K562 (cell line): ENCODE measurements at regions not wholly inside any gene's neighbourhood (a gene's known extent, or its start where the extent isn't known, plus 50 kb on each side); places are given as distances from the start of the nearest gene placed in this dataset.

Experiments
- ATAC-seq: fragments of 200-7000 bp; cut with Tn5 transposase; 3 replicates; pipeline ENCODE4 v1.9.1; 2020; ENCODE audit warnings: moderate library complexity
- BruUV-seq: library from RNA; stranded (reverse); fragments of 400-500 nt; replicated peaks from 2 replicates; lab custom pipeline; 2021; lab: Mats Ljungman, UMichigan
- CTCF ChIA-PET: fragments of 300-600 bp; formaldehyde crosslinking; extraction: SDS; loops from one replicate; lab custom pipeline; 2021; ENCODE audit warnings: low intra/inter-chr PET ratio; lab: Yijun Ruan, JAX
- POLR2A ChIA-PET: fragments of 300-600, 350-650 bp; sonication (Branson Sonifier 250); formaldehyde crosslinking; extraction: SDS; loops from one replicate; lab custom pipeline; 2021; ENCODE audit warnings: antibody characterized with exemption, inconsistent platforms; lab: Yijun Ruan, JAX
- DNase-seq, 4 experiments: peaks; one replicate each; pipeline versions ENCODE4 v3.0.0 to v3.0.0-alpha.2; 2011 to 2018; ENCODE audit warnings: low spot score in 3 of 4, mixed read lengths in 3 of 4; ENCODE audit errors: extremely low read depth in 1 of 4
- FAIRE-seq: peaks from 2 replicates; lab custom pipeline; 2011; peaks lifted over from hg19 to GRCh38; lab: Jason Lieb, UNC
- H2AFZ ChIP-seq: 2 replicates; pipeline ENCODE4 v1.6.0; 2011; ENCODE audit warnings: low read depth, low read length, control low read depth, inconsistent platforms
- H3K27ac ChIP-seq: fragments of 200-600 bp; 3 replicates; pipeline ENCODE4 v1.8.0; 2011; ENCODE audit warnings: low read depth, mild to moderate bottlenecking, control low read depth, inconsistent platforms, low read length, moderate library complexity, mixed read lengths; ENCODE audit errors: extremely low read depth
- H3K27me3 ChIP-seq, 2 experiments: fragments of 300-600 bp in 1 of 2; 2 replicates in 1 of 2; 3 replicates in 1 of 2; pipeline versions ENCODE4 v1.6.0 to v1.8.0; 2011; ENCODE audit warnings: inconsistent platforms in 2 of 2, low read length in 2 of 2, mild to moderate bottlenecking in 1 of 2, mixed read lengths in 1 of 2, moderate library complexity in 1 of 2; ENCODE audit not compliant: control insufficient read depth in 2 of 2, insufficient read depth in 2 of 2
- H3K36me3 ChIP-seq: fragments of 300-600 bp; 3 replicates; pipeline ENCODE4 v1.8.0; 2011; ENCODE audit warnings: mild to moderate bottlenecking, low read length, inconsistent platforms; ENCODE audit not compliant: control insufficient read depth, insufficient read depth
- H3K4me1 ChIP-seq, 2 experiments: fragments of 200-600 bp in 1 of 2; replicated peaks in 1 of 2; 2 replicates in 1 of 2; 3 replicates in 1 of 2; pipeline versions ENCODE4 v1.5.1 to v1.8.0; 2011; ENCODE audit warnings: inconsistent platforms in 2 of 2, low read length in 2 of 2, mild to moderate bottlenecking in 1 of 2, mixed read lengths in 1 of 2, moderate library complexity in 1 of 2; ENCODE audit not compliant: control insufficient read depth in 2 of 2, insufficient read depth in 2 of 2
- H3K4me2 ChIP-seq: 2 replicates; pipeline ENCODE4 v1.6.1; 2011; ENCODE audit warnings: low read length, control low read depth, inconsistent platforms, mixed read lengths; ENCODE audit not compliant: insufficient read depth
- H3K4me3 ChIP-seq: fragments of 200-600 bp; sonication (generic), shearing (Covaris generic); 2 replicates; pipeline ENCODE4 v1.5.1; 2016; ENCODE audit warnings: control low read depth, inconsistent platforms
- H3K79me2 ChIP-seq: fragments of 200-600 bp; 3 replicates; pipeline ENCODE4 v1.8.0; 2011; ENCODE audit warnings: low read length, inconsistent platforms; ENCODE audit not compliant: control insufficient read depth, insufficient read depth
- H3K9ac ChIP-seq, 2 experiments: 2 replicates each; pipeline versions ENCODE4 v1.6.0 to v1.6.1; 2011; ENCODE audit warnings: low read depth in 2 of 2, low read length in 2 of 2, control low read depth in 1 of 2, inconsistent platforms in 1 of 2, mild to moderate bottlenecking in 1 of 2, mixed read lengths in 1 of 2; ENCODE audit not compliant: insufficient read depth in 1 of 2
- H3K9me1 ChIP-seq: one replicate; pipeline ENCODE4 v1.6.0; 2011; ENCODE audit warnings: inconsistent platforms, mild to moderate bottlenecking, low read length, moderate library complexity; ENCODE audit not compliant: control insufficient read depth, insufficient read depth
- H3K9me3 ChIP-seq: replicated peaks from 2 replicates; pipeline ENCODE4 v1.5.1; 2011; ENCODE audit warnings: low read depth, low read length, inconsistent platforms; ENCODE audit not compliant: control insufficient read depth, insufficient read depth
- H4K20me1 ChIP-seq: replicated peaks from 2 replicates; pipeline ENCODE4 v1.6.1; 2011; ENCODE audit warnings: low read length, inconsistent platforms, mixed read lengths; ENCODE audit not compliant: control insufficient read depth, insufficient read depth
- ARNT ChIP-seq, 2 experiments: fragments of 450-650 bp; IDR thresholded peaks; 2 replicates each; pipeline ENCODE4 v1.6.1; 2016; ENCODE audit warnings: mild to moderate bottlenecking in 1 of 2
- ASH1L ChIP-seq: fragments of 450-650 bp; IDR thresholded peaks from 2 replicates; pipeline ENCODE4 v1.6.1; 2018; ENCODE audit warnings: borderline replicate concordance, mild to moderate bottlenecking, low read depth; ENCODE audit not compliant: partially characterized antibody
- ATF4 ChIP-seq: fragments of 450-650 bp; formaldehyde crosslinking; IDR thresholded peaks from 2 replicates; pipeline ENCODE4 v1.4.0; 2022; ENCODE audit warnings: mild to moderate bottlenecking, moderate library complexity
- BRD9 ChIP-seq: fragments of 450-650 bp; IDR thresholded peaks from 2 replicates; pipeline ENCODE4 v1.6.1; 2018; ENCODE audit warnings: low read depth; ENCODE audit not compliant: partially characterized antibody
- FOXK2 ChIP-seq, 2 experiments: fragments of 450-650 bp; IDR thresholded peaks in 1 of 2; conservative IDR thresholded peaks in 1 of 2; 2 replicates each; pipeline ENCODE4 v1.6.1; 2016; ENCODE audit warnings: low read depth in 2 of 2, mild to moderate bottlenecking in 1 of 2
- FOXP4 ChIP-seq: sonication (generic); formaldehyde crosslinking; IDR thresholded peaks from 2 replicates; pipeline ENCODE4 v1.8.0; 2022; ENCODE audit warnings: mild to moderate bottlenecking, missing genetic modification reagents, borderline replicate concordance
- HMGN3 ChIP-seq: IDR thresholded peaks from 2 replicates; pipeline ENCODE4 v1.6.1; 2011; ENCODE audit warnings: borderline replicate concordance, low read depth, mild to moderate bottlenecking, mixed read lengths, low read length; ENCODE audit not compliant: insufficient read length; ENCODE audit errors: extremely low read depth
- L3MBTL2 ChIP-seq: fragments of 450-650 bp; IDR thresholded peaks from 2 replicates; pipeline ENCODE4 v1.6.1; 2016; ENCODE audit warnings: mild to moderate bottlenecking, moderate library complexity
- NCOA1 ChIP-seq: fragments of 450-650 bp; IDR thresholded peaks from 2 replicates; pipeline ENCODE4 v1.6.1; 2016; ENCODE audit warnings: low read depth
- PRPF4 ChIP-seq: fragments of 200-400 bp; formaldehyde crosslinking; IDR thresholded peaks from one replicate; pipeline ENCODE4 v1.6.1; 2017; ENCODE audit warnings: low read length, low read depth, mild to moderate bottlenecking; ENCODE audit not compliant: insufficient read depth, poor library complexity, severe bottlenecking
- RBM39 ChIP-seq: fragments of 200-400 bp; formaldehyde crosslinking; optimal IDR thresholded peaks from 2 replicates; pipeline ENCODE3; 2018; ENCODE audit warnings: low read depth, low read length
- RNF2 ChIP-seq: sonication (generic); IDR thresholded peaks from 2 replicates; pipeline ENCODE4 v1.6.1; 2016
- SLC30A9 ChIP-seq: fragments of 250-450 bp; sonication (Bioruptor Pico); IDR thresholded peaks from 2 replicates; pipeline ENCODE4 v1.8.0; 2022; ENCODE audit warnings: mild to moderate bottlenecking, moderate library complexity
- SRSF3 ChIP-seq: fragments of 200-400 bp; formaldehyde crosslinking; IDR thresholded peaks from 2 replicates; pipeline ENCODE4 v1.6.1; 2016; ENCODE audit warnings: mild to moderate bottlenecking, low read length, moderate library complexity; ENCODE audit not compliant: insufficient read depth
- ZBTB49 ChIP-seq: sonication (generic); formaldehyde crosslinking; IDR thresholded peaks from 2 replicates; pipeline ENCODE4 v1.8.0; 2022; ENCODE audit warnings: missing genetic modification reagents, mild to moderate bottlenecking, borderline replicate concordance
- ZEB2 ChIP-seq: fragments of 450-650 bp; IDR thresholded peaks from 2 replicates; pipeline ENCODE4 v1.6.1; 2016
- ZKSCAN8 ChIP-seq: fragments of 200-800 bp; sonication (Bioruptor generic); IDR thresholded peaks from 2 replicates; pipeline ENCODE4 v1.6.1; 2016; ENCODE audit warnings: missing genetic modification characterization, missing compliant biosample characterization
- ZNF133 ChIP-seq: fragments of 250-450 bp; sonication (Bioruptor Pico); IDR thresholded peaks from 2 replicates; pipeline ENCODE4 v1.4.0; 2020; ENCODE audit warnings: mild to moderate bottlenecking
- ZNF699 ChIP-seq: fragments of 250-450 bp; sonication (Bioruptor Pico); IDR thresholded peaks from 2 replicates; pipeline ENCODE4 v1.8.0; 2021; ENCODE audit warnings: mild to moderate bottlenecking, moderate library complexity; ENCODE audit not compliant: insufficient replicate concordance
- WGBS: fragments of 100-300 bp; shearing (Covaris generic); methylation state at CpG from one replicate; pipeline ENCODE4 v1.1.6; 2016; ENCODE audit warnings: low coverage, mixed read lengths; ENCODE audit not compliant: insufficient coverage; ENCODE audit errors: missing lambda C conversion rate; 5-methylcytosine and 5-hydroxymethylcytosine counted together
- in situ Hi-C: fragments of 300-500 bp; cut with MboI; formaldehyde crosslinking; loops from 4 replicates; pipeline ENCODE4 v1.15.0; 2018; ENCODE audit warnings: inconsistent platforms, mixed read lengths
- intact Hi-C: fragments of 100-400 bp; cut with micrococcal nuclease; formaldehyde crosslinking; loops from 2 replicates; pipeline ENCODE4 v1.14.2; 2022

GRCh38 chr1:29557066-29557465 is 320.7 kb downstream of the PTPRU start (continued):
- TF ChIP-seq FOXP4 (CRISPR knock-in tag) (no peak), FOXK2 (conservative IDR thresholded peaks at IDR 0.05 in 1 of 2, IDR thresholded peaks at IDR 0.05 in 1 of 2; ENCODE audit: low read depth in 2 of 2) (no peak), ASH1L (no peak), RNF2 (no peak)

GRCh38 chr1:29556657-29557056 is 320.3 kb downstream of the PTPRU start:
- intact Hi-C loops (no loop called here), in situ Hi-C loops (no loop called here)
- no peaks in the 10 kb centered on the region for H4K20me1 ChIP-seq
- no peak overlapping the region for H3K27ac ChIP-seq
- H3K79me2 ChIP-seq = no peaks in the 10 kb centered on the region
- H3K27me3 ChIP-seq = no peaks in the 10 kb centered on the region; a peak in 1 of 5 replicates
- ATAC-seq (no peak), DNase-seq (no peak), FAIRE-seq (no peak)
- 5% methylated on average over 4 of the region's 4 CpGs for WGBS
- no peaks in the 10 kb centered on the region for H3K9me1 ChIP-seq
- POLR2A ChIA-PET = no interaction called here
- no peaks in the 10 kb centered on the region; the same call in 1 of the 2 replicates for H3K9me3 ChIP-seq
- no peaks in the 10 kb centered on the region for H3K36me3 ChIP-seq
- H3K4me1 ChIP-seq = no peaks in the 10 kb centered on the region
- H3K9ac ChIP-seq = no peak overlapping the region
- no peak overlapping the region for H3K4me2 ChIP-seq
- CTCF ChIA-PET = no interaction called here
- no TSS peak for BruUV-seq
- no peak overlapping the region for H2AFZ ChIP-seq
- H3K4me3 ChIP-seq = no peak overlapping the region
- TF ChIP-seq ARNT (IDR thresholded peaks at IDR 0.05) (no peak), ATF4 (CRISPR knock-in tag) (no peak), RBM39 (no peak), ZNF133 (CRISPR knock-in tag) (no peak), HMGN3 (no peak), ZEB2 (no peak), PRPF4 (no peak), BRD9 (no peak), ZKSCAN8 (CRISPR knock-in tag) (no peak), NCOA1 (no peak), L3MBTL2 (no peak), SRSF3 (no peak), ZNF699 (no peak), SLC30A9 (CRISPR knock-in tag) (no peak), ZBTB49 (CRISPR knock-in tag) (no peak)
